NCI-H1105 treated with DMSO at 0.1 percent for 48 hours (cell line): ENCODE measurements at regions not wholly inside any gene's neighbourhood (a gene's known extent, or its start where the extent isn't known, plus 50 kb on each side); places are given as distances from the start of the nearest gene placed in this dataset.
"Not testable (repeated sequence)": the region's sequence is repeated elsewhere in the genome, so short reads cannot be mapped to it uniquely, and the experiment has no call there.

Source experiments
- DNase-seq: peaks from one replicate; lab custom pipeline; 2025; lab: John Stamatoyannopoulos, UW

- no peak for DNase-seq
Measured at GRCh38 chr10:6692856-6693255, 112.8 kb upstream of the PRKCQ start.

- DNase-seq = no peak
Measured at GRCh38 chr10:6692103-6692502, 112.0 kb upstream of the PRKCQ start.

GRCh38 chr10:6689036-6689435 lies 109.0 kb upstream of the PRKCQ start:
- DNase-seq = no peak

- no peak for DNase-seq
Measured at GRCh38 chr10:6680735-6681134, 100.7 kb upstream of the PRKCQ start.

GRCh38 chr10:6678956-6679355 lies 98.9 kb upstream of the PRKCQ start:
- DNase-seq = no peak

GRCh38 chr10:6678211-6678803 lies 98.2 kb upstream of the PRKCQ start:
- DNase-seq = peak; percentile 13

- not testable (repeated sequence) for DNase-seq
Measured at GRCh38 chr10:6677129-6677528, 97.1 kb upstream of the PRKCQ start.

GRCh38 chr10:6674291-6674690 lies 94.2 kb upstream of the PRKCQ start:
- no peak for DNase-seq

GRCh38 chr10:6671976-6672375 lies 91.9 kb upstream of the PRKCQ start:
- DNase-seq = no peak

GRCh38 chr10:6669269-6669859 lies 89.3 kb upstream of the PRKCQ start:
- DNase-seq = peak; percentile 11

GRCh38 chr10:6667679-6668270 lies 87.7 kb upstream of the PRKCQ start:
- peak; percentile 1 for DNase-seq

GRCh38 chr10:6667150-6667549 lies 87.1 kb upstream of the PRKCQ start:
- DNase-seq = no peak

GRCh38 chr10:6665847-6666246 lies 85.8 kb upstream of the PRKCQ start:
- no peak for DNase-seq

GRCh38 chr10:6660460-6660859 lies 80.4 kb upstream of the PRKCQ start:
- DNase-seq = no peak

GRCh38 chr10:6659451-6659850 lies 79.4 kb upstream of the PRKCQ start:
- no peak for DNase-seq

- no peak for DNase-seq
Measured at GRCh38 chr10:6657669-6658068, 77.6 kb upstream of the PRKCQ start.

- no peak for DNase-seq
Measured at GRCh38 chr10:6657196-6657595, 77.1 kb upstream of the PRKCQ start.

- no peak for DNase-seq
Measured at GRCh38 chr10:6654571-6654970, 74.5 kb upstream of the PRKCQ start.

GRCh38 chr10:6650586-6650985 lies 70.5 kb upstream of the PRKCQ start:
- DNase-seq = no peak

GRCh38 chr10:6649903-6650302 lies 69.8 kb upstream of the PRKCQ start:
- DNase-seq = no peak

- no peak for DNase-seq
Measured at GRCh38 chr10:6648894-6649720, 69.0 kb upstream of the PRKCQ start.

- DNase-seq = no peak
Measured at GRCh38 chr10:6647811-6648526, 67.9 kb upstream of the PRKCQ start.
